ENCODE measurements at regions not wholly inside any gene's neighbourhood (a gene's known extent, or its start where the extent isn't known, plus 50 kb on each side); places are given as distances from the start of the nearest gene placed in this dataset.
"Not testable (repeated sequence)": the region's sequence is repeated elsewhere in the genome, so short reads cannot be mapped to it uniquely, and the experiment has no call there.

GRCh38 chr6:16901782-16902181, 140.5 kb upstream of the ATXN1 start:
- peak; percentile 91 for DNase-seq

- peak; percentile 59 for DNase-seq
Measured at GRCh38 chr6:16901306-16901705, 140.0 kb upstream of the ATXN1 start.

- DNase-seq = no peak
Measured at GRCh38 chr6:16898640-16899396, 137.6 kb upstream of the ATXN1 start.

GRCh38 chr6:16897669-16898068, 136.4 kb upstream of the ATXN1 start:
- no peak for DNase-seq

GRCh38 chr6:16894301-16894700, 133.0 kb upstream of the ATXN1 start:
- DNase-seq = no peak

- not testable (repeated sequence) for DNase-seq
Measured at GRCh38 chr6:16891110-16891509, 129.8 kb upstream of the ATXN1 start.

- DNase-seq = no peak
Measured at GRCh38 chr6:16885411-16886160, 124.3 kb upstream of the ATXN1 start.

- DNase-seq = no peak
Measured at GRCh38 chr6:16884526-16884925, 123.3 kb upstream of the ATXN1 start.

- DNase-seq = no peak
Measured at GRCh38 chr6:16883414-16883813, 122.2 kb upstream of the ATXN1 start.

GRCh38 chr6:16882230-16882629, 121.0 kb upstream of the ATXN1 start:
- DNase-seq = no peak

- not testable (repeated sequence) for DNase-seq
Measured at GRCh38 chr6:16876852-16877251, 115.6 kb upstream of the ATXN1 start.

GRCh38 chr6:16876201-16876600, 114.9 kb upstream of the ATXN1 start:
- no peak for DNase-seq

- no peak for DNase-seq
Measured at GRCh38 chr6:16873698-16874097, 112.4 kb upstream of the ATXN1 start.

- no peak for DNase-seq
Measured at GRCh38 chr6:16872543-16873235, 111.4 kb upstream of the ATXN1 start.

- DNase-seq = no peak
Measured at GRCh38 chr6:16871047-16871446, 109.8 kb upstream of the ATXN1 start.

GRCh38 chr6:16868968-16869367, 107.7 kb upstream of the ATXN1 start:
- DNase-seq = no peak

- no peak for DNase-seq
Measured at GRCh38 chr6:16857969-16858592, 96.8 kb upstream of the ATXN1 start.

GRCh38 chr6:16855460-16855859, 94.2 kb upstream of the ATXN1 start:
- no peak for DNase-seq

GRCh38 chr6:16854986-16855385, 93.7 kb upstream of the ATXN1 start:
- DNase-seq = no peak

GRCh38 chr6:16852671-16853070, 91.4 kb upstream of the ATXN1 start:
- peak; percentile 35 for DNase-seq

- peak; percentile 83 for DNase-seq
Measured at GRCh38 chr6:16851758-16852157, 90.5 kb upstream of the ATXN1 start.

GRCh38 chr6:16851044-16851540, 89.8 kb upstream of the ATXN1 start:
- no peak for DNase-seq

GRCh38 chr6:16850681-16851026, 89.4 kb upstream of the ATXN1 start:
- peak; percentile 32 for DNase-seq

All from inflammatory macrophage treated with lipopolysaccharide for 4 hours (primary cell).